ENCODE measurements at regions not wholly inside any gene's neighbourhood (a gene's known extent, or its start where the extent isn't known, plus 50 kb on each side); places are given as distances from the start of the nearest gene placed in this dataset.
"Not testable (repeated sequence)": the region's sequence is repeated elsewhere in the genome, so short reads cannot be mapped to it uniquely, and the experiment has no call there.

- no peak for DNase-seq
Measured at GRCh38 chr3:140752499-140752898, 74.6 kb downstream of the TRIM42 start.

- DNase-seq, result no peak
Measured at GRCh38 chr3:140753865-140754754, 76.2 kb downstream of the TRIM42 start.

- DNase-seq, result no peak
Measured at GRCh38 chr3:140754936-140755335, 77.1 kb downstream of the TRIM42 start.

DNA sequence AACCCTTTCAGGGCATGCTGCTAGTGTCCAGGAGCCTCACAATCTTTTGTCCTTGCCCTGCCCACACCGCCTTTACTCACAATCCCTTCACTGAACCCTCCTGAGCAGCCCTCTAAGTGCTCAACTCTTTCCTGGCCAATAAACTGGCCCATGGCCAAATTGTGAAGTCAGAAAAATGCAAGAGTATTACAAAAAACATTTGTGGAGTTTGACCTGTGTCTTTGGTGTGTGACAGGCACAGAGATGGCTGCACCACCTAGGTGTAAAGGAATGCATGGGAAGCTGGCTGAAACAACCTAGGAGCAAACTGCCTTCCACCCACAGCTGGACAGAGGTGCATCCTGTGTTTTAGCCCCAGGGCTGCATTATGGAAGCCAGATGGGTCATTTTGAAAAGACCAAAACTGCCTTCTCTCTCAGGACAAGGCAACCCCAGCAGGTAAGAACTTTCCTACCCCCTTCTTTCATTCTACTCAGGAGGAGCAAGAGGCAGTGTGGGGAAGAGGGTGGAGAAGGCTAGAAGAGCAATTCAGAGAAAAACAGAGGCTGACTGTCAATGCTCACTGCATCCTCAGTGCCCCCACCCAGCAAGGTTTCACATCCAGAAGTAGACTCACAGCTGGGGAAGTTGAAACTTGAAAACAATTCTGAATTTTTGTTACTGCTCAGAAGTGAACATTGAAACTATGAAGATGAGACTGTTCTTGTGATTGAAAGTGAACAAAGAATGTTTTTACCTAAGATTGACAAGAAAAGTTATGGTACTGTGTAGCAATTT lies 78.6 kb downstream of the TRIM42 start:
- DNase-seq, result no peak

DNA sequence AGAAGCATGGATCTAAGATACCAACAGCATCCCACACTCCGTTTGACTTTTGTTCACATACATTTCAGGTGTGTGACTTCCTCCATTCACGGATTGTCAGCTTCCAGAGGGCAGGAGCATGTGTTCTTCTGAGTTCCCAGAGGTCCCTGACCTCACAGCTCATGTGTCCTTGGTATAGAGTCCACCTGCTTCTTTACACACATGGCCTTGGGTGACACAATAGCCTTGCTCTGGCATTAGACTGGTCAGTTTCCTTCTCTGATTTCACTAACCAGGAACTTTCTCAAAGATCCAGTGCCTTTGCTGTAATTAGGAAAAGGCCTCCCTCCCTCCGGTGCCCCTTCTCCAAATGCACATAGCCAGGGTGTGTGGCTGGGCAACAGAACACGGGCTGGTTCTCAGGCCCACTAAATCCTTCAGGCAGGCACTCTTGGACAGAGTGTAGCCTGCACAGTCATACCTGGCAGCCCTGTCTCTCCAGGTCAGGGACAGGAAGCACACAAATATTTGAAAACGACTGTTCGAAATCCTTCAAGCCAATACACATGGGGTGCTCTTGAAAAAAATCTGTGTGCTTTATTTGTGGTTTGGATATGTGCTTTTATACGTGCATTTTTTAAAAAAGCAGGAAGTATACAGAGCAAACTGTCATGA lies 81.1 kb downstream of the TRIM42 start:
- DNase-seq, result no peak

- no peak for DNase-seq
Measured at GRCh38 chr3:140760324-140761075, 82.6 kb downstream of the TRIM42 start.

DNA sequence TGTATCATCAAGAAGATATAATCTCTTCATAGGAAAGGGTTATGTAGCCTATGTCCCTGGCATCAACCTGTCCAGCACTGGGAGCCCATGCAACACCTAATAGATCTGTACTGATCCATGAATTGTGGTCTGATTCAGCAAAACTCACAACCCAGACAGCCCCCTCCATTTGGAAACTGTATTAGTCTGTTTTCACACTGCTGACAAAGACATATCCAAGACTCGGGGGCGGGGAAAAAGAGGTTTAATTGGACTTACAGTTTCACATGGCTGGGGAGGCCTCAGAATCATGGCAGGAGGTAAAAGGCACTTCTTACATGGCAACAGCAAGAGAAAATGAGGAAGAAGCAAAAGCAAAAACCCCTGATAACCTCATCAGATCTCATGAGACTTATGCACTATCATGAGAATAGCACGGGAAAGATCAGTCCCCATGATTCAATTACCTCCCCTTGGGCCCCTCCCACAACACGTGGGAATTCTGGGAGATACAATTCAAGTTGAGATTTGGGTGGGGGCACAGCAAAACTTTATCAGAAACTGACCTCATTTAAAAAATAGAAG lies 83.3 kb downstream of the TRIM42 start:
- DNase-seq, result no peak

DNA sequence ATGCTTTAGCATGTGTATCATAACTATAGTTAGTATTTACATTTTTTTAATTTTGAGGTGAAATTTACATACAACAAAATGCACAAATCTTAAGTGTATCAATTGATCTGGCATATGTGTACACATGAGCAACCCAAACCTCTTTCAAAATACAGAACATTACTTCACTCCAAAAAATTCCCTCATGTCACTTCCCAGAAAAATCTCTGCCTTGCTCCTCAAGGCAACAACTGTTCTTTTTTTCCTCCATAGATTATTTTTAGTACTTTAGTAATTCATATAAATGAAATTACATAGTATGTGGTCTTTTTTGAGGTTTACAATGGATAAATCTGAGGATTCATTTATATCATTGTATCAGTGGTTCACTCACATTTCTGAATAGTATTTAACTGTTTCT lies 84.9 kb downstream of the TRIM42 start:
- no peak for DNase-seq

GRCh38 chr3:140763532-140763931 lies 85.7 kb downstream of the TRIM42 start:
- no peak for DNase-seq

GRCh38 chr3:140765246-140765645 lies 87.4 kb downstream of the TRIM42 start:
- no peak for DNase-seq

DNA sequence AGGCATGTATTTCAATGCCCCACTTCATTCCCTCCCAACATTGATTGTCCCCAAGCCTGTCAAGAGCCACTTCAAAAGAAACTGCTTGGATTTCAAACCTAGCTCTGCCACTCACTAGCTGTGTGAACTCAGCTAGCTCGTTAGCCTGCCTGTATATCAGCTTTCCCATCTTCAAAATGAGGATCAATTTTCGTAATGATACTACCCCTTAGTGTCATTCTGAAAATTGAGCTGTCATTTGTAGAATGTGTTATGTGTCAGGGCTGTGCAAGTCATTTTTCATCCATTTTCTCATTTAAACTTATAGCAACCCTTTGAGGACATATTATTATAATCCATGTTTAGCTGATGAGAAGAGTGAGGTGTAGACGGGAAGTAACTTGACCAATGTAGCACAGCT lies 88.6 kb downstream of the TRIM42 start:
- DNase-seq, result no peak

GRCh38 chr3:140767566-140767965 lies 89.7 kb downstream of the TRIM42 start:
- DNase-seq, result no peak

DNA sequence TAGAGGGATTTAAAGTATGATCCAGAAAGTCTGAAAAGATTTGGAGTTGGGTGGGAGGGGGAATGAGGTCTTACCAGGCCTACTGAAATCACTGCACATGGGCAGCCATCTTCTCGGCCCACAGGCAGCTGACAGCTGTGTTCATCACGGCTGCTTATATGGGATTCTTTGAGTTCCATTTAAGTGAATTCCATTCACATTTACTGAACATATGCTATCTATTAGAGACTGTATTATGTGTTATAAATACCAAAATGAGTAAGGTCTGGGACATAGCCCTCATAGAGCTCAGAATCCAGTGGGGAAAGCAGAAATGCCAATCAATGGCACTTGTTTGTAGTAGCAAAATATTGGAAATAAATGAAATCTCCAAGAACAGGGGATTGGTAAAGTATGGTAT lies 91.1 kb downstream of the TRIM42 start:
- no peak for DNase-seq

GRCh38 chr3:140769951-140770350 lies 92.1 kb downstream of the TRIM42 start:
- DNase-seq, result no peak

DNA sequence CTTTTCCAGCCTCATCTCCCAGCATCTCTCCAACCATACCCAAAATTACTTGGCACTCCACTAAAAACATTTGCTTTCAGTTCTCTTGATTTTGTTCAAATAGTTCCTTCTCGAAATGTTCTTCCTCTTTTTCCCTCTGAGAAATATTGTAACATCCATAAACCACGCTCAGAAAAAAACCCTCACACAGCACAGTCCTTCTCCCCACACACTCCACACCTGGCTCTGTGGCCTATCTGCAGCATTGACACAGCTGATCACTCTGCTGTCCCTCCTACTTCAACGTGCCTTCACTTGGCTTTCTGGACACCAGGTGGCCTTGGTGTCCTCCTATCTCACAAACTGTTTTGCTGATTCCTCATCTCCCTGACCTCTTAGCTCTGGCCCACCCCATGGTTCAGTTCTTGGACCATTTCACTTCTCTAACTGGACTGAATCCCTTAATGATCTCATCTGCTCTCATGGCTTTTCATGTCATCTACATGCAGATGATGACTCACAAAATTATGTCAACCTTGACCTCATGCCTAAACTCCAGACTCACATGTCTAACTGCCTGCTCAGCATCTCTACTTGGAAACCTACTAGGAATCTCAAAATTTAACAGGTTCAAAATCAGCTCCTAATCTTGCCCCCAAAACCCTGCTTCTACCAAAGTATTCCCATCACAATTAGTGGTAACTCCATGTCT lies 93.3 kb downstream of the TRIM42 start:
- no peak for DNase-seq

- no peak for DNase-seq
Measured at GRCh38 chr3:140777631-140778233, 99.9 kb downstream of the TRIM42 start.

GRCh38 chr3:140791368-140791767 lies 113.5 kb downstream of the TRIM42 start:
- DNase-seq, result no peak

DNA sequence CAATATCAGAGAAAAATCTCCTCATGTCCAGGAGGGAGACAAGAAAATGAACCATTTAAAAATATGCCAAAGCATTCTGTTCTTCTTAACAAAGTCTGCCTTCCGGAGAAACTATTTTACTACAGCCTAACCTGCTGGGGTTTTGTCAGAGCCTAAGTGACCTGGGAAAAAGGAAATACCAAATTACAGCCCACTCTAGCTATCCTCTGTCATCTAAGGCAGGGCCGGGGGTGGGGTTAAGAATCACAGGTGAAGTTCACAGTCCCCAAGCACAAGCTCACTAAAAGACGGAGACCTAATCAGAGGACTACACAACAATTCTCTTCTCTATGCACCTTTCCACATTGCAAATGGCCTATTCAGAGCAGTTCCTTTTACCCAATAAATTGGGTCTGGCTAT lies 116.6 kb downstream of the TRIM42 start:
- DNase-seq, result no peak

- DNase-seq, result not testable (repeated sequence)
Measured at GRCh38 chr3:140802898-140803297, 125.0 kb downstream of the TRIM42 start.

GRCh38 chr3:140809316-140809715 lies 131.5 kb downstream of the TRIM42 start:
- DNase-seq, result no peak

Data from stimulated activated CD8-positive, alpha-beta memory T cell treated with anti-CD3 and anti-CD28 coated beads, Interleukin-4, amount 100 ng/mL, for 48 hours (primary cell).